Ishikawa (cell line): ENCODE measurements at regions not wholly inside any gene's neighbourhood (a gene's known extent, or its start where the extent isn't known, plus 50 kb on each side); places are given as distances from the start of the nearest gene placed in this dataset.

ENCODE experiments used
- CEBPB ChIP-seq: IDR thresholded peaks from 2 replicates; pipeline ENCODE4 v1.6.1; 2012
- CREB1 ChIP-seq: IDR thresholded peaks from 2 replicates; pipeline ENCODE4 v1.6.1; 2012; ENCODE audit warnings: low read depth
- EGR1 ChIP-seq: IDR thresholded peaks from 2 replicates; pipeline ENCODE4 v1.6.1; 2012
- EP300 ChIP-seq: IDR thresholded peaks from 2 replicates; pipeline ENCODE4 v1.6.1; 2012; ENCODE audit warnings: borderline replicate concordance
- FOXM1 ChIP-seq: IDR thresholded peaks from 2 replicates; pipeline ENCODE4 v1.6.1; 2012; ENCODE audit warnings: low read depth, borderline replicate concordance
- NFIC ChIP-seq: IDR thresholded peaks from 2 replicates; pipeline ENCODE4 v1.6.1; 2012
- RAD21 ChIP-seq: IDR thresholded peaks from 2 replicates; pipeline ENCODE4 v1.6.1; 2012; ENCODE audit warnings: low read depth
- TAF1 ChIP-seq: IDR thresholded peaks from 2 replicates; pipeline ENCODE4 v1.6.1; 2012; ENCODE audit warnings: low read depth, mild to moderate bottlenecking
- TCF12 ChIP-seq: IDR thresholded peaks from 2 replicates; pipeline ENCODE4 v1.6.1; 2012; ENCODE audit warnings: low read depth
- TEAD4 ChIP-seq: IDR thresholded peaks from 2 replicates; pipeline ENCODE4 v1.6.1; 2012
- YY1 ChIP-seq: IDR thresholded peaks from 2 replicates; pipeline ENCODE4 v1.6.1; 2012; ENCODE audit warnings: low read depth
- ZBTB7A ChIP-seq: IDR thresholded peaks from 2 replicates; pipeline ENCODE4 v1.6.1; 2012; ENCODE audit warnings: low read depth
- TF ChIP-seq, protein P1 (sequence below): IDR thresholded peaks from 2 replicates; pipeline ENCODE4 v1.6.1; 2012; ENCODE audit warnings: low read depth, mild to moderate bottlenecking
- TF ChIP-seq, protein P2 (sequence below): IDR thresholded peaks from 2 replicates; pipeline ENCODE4 v1.6.1; 2012
- TF ChIP-seq, protein P3 (sequence below): IDR thresholded peaks from 2 replicates; pipeline ENCODE4 v1.6.1; 2012

DNA sequence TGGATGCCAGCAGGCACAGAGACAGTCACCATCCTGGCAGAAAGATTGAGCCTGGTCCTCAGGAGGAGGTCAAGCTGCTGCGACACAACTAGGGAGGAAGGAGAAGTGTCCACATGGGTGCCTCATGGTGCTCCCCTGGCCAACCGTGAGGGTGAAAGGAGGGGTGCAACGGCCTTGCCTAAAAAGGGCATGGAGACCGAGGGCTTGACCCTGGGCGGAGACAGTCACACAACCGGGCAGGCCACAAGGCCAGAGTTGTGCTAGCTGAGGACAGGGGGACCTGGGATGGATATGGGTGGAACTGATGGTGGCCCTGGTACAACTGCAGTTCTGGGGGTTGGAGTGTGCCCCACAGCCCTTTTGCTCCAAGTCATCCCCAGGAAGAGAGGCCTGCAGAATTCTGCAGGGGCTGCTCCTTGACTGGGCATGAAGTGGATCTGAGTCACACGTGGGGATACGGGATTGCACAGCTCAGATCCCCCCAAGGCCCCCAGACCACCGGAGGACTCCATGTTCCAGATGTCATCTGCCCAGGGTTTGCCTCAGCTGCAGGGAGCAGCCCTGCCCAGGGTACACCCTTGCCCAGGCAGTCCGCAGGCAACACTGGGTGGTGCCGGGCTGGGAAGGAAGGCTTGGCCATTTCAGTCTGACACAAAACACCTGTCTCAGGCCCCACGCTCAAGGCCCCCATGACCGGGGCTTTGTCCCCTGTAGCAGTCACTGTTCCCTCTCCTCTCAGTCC is 602.3 kb upstream of the MGMT start:
- TF ChIP-seq FOXM1 (no peak), EGR1 (no peak), CEBPB (no peak), CREB1 (no peak), EP300 (no peak), NFIC (no peak), TEAD4 (no peak)
- TF ChIP-seq, protein P1, sequence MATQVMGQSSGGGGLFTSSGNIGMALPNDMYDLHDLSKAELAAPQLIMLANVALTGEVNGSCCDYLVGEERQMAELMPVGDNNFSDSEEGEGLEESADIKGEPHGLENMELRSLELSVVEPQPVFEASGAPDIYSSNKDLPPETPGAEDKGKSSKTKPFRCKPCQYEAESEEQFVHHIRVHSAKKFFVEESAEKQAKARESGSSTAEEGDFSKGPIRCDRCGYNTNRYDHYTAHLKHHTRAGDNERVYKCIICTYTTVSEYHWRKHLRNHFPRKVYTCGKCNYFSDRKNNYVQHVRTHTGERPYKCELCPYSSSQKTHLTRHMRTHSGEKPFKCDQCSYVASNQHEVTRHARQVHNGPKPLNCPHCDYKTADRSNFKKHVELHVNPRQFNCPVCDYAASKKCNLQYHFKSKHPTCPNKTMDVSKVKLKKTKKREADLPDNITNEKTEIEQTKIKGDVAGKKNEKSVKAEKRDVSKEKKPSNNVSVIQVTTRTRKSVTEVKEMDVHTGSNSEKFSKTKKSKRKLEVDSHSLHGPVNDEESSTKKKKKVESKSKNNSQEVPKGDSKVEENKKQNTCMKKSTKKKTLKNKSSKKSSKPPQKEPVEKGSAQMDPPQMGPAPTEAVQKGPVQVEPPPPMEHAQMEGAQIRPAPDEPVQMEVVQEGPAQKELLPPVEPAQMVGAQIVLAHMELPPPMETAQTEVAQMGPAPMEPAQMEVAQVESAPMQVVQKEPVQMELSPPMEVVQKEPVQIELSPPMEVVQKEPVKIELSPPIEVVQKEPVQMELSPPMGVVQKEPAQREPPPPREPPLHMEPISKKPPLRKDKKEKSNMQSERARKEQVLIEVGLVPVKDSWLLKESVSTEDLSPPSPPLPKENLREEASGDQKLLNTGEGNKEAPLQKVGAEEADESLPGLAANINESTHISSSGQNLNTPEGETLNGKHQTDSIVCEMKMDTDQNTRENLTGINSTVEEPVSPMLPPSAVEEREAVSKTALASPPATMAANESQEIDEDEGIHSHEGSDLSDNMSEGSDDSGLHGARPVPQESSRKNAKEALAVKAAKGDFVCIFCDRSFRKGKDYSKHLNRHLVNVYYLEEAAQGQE, result no peak

DNA sequence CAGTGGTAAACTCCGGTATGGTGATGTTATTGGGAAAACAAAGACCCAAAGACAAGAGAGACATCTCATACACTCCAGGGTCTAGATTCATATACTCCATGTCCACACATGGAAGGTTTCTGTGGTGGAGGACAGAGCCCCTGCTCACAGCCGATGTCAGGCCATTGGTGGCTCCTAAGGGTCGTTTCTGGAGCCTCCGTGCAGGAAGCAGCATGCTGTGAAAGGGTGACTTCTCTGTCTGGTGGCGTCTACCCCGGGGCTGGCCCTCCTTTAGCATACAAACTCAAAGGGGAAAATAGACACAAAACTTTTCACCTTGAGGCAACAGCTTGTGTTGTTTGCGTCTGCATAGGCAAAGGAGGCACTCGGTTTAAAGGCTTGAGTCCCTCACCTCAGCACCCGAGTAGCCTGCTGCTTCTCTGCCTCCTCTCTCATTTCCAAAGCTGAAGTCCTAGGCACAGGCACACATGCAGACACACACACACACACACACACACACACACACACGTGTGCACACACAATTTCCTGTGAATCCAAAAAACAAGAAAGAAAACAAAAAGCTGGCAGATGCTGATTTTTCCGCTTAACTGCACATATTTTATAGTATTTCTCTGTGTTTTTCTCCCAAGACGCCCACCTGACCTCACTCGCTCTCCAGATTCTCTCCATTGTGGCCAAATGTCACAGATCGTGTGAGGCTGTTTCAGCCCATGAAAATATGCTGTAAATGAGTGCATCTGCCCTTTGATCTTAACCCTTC is 601.4 kb upstream of the MGMT start:
- no peak for TF ChIP-seq TEAD4
- TF ChIP-seq RAD21, result no peak
- no peak for TF ChIP-seq TAF1
- no peak for TF ChIP-seq TCF12
- no peak for TF ChIP-seq EGR1
- no peak for TF ChIP-seq ZBTB7A
- TF ChIP-seq, protein P2, sequence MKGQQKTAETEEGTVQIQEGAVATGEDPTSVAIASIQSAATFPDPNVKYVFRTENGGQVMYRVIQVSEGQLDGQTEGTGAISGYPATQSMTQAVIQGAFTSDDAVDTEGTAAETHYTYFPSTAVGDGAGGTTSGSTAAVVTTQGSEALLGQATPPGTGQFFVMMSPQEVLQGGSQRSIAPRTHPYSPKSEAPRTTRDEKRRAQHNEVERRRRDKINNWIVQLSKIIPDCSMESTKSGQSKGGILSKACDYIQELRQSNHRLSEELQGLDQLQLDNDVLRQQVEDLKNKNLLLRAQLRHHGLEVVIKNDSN, result no peak
- TF ChIP-seq, protein P3, sequence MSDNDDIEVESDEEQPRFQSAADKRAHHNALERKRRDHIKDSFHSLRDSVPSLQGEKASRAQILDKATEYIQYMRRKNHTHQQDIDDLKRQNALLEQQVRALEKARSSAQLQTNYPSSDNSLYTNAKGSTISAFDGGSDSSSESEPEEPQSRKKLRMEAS, result no peak
- TF ChIP-seq CREB1, result no peak
- no peak for TF ChIP-seq EP300
- TF ChIP-seq NFIC, result no peak

DNA sequence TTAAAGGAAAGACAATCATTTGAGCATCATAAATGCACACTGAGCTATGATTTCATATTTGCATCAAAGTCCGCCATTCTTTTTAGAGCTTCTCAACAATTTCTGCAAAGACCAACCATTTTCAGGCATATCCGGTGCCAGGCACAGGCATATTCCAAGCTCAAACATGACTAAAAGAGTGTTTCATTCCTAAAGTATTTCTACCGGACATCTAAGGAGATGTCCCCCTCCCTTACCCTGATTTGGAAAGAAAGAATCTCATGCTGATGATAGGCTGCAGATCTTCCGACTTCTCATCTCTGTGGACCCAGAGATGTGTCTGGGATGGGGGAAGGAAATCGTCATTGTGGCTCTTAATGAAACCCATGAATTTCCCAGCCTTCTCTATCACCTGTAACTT is 600.5 kb upstream of the MGMT start:
- TF ChIP-seq NFIC (no peak), TCF12 (no peak), CREB1 (no peak), ZBTB7A (no peak), EGR1 (no peak), RAD21 (no peak), FOXM1 (no peak), TEAD4 (no peak), EP300 (no peak), YY1 (no peak), CEBPB (no peak), TAF1 (no peak)
- TF ChIP-seq, protein P3, result no peak
- TF ChIP-seq, protein P1, result no peak
- TF ChIP-seq, protein P2, result no peak

DNA sequence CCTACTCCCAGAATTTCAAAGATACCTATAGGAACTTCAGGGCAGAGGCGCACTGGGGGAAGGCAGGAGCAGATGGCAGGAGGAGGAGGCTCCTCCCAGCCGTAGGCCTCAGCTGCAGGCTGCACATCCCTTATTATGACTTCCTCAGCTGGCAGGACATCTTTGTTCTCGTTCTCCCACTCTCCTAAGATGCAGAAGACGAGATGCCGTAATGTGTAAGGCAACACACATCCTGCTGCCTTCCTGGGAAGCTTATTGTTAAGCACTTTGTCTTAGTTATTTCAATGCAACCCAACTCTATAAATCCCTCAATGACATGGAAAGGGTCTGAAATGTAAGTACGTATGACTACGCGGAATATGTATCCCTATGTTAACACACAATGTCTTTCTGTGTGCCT is 599.8 kb upstream of the MGMT start:
- TF ChIP-seq EGR1, result no peak
- TF ChIP-seq RAD21, result no peak
- TF ChIP-seq CEBPB, result no peak
- TF ChIP-seq, protein P3, result no peak
- TF ChIP-seq, protein P2, result no peak
- TF ChIP-seq TEAD4, result no peak
- no peak for TF ChIP-seq YY1
- TF ChIP-seq, protein P1, result no peak
